WTC11 (cell line): ENCODE measurements at regions not wholly inside any gene's neighbourhood (a gene's known extent, or its start where the extent isn't known, plus 50 kb on each side); places are given as distances from the start of the nearest gene placed in this dataset.

ENCODE experiments used
- ATAC-seq: fragments of 200-7000 bp; cut with Tn5 transposase; 2 replicates; pipeline ENCODE4 v1.10.0; 2021; ENCODE audit warnings: mild to moderate bottlenecking, moderate library complexity
- CTCF ChIA-PET: fragments of 300-600 bp; sonication (Branson Sonifier 250); formaldehyde crosslinking; loops from one replicate; lab custom pipeline; 2021; ENCODE audit warnings: antibody characterized with exemption; lab: Charles Lee
- POLR2A ChIA-PET: fragments of 350-600 bp; sonication (Branson Sonifier 250); formaldehyde crosslinking; loops from one replicate; lab custom pipeline; 2021; ENCODE audit warnings: antibody characterized with exemption; lab: Charles Lee
- DNase-seq: peaks from one replicate; pipeline ENCODE4 v3.0.0; 2021; ENCODE audit warnings: low spot score
- H3K27ac Mint-ChIP-seq: 2 replicates; pipeline ENCODE4 v1.8.0; 2021; ENCODE audit warnings: mixed read lengths
- H3K27me3 Mint-ChIP-seq: 2 replicates; pipeline ENCODE4 v1.8.0; 2021; ENCODE audit warnings: low read depth, mild to moderate bottlenecking, moderate library complexity, mixed read lengths
- H3K36me3 Mint-ChIP-seq: 2 replicates; pipeline ENCODE4 v1.8.0; 2021; ENCODE audit warnings: mixed read lengths
- H3K4me1 Mint-ChIP-seq: 2 replicates; pipeline ENCODE4 v1.8.0; 2022; ENCODE audit warnings: mixed read lengths
- H3K4me3 Mint-ChIP-seq: 2 replicates; pipeline ENCODE4 v1.8.0; 2021; ENCODE audit warnings: mild to moderate bottlenecking, moderate library complexity, mixed read lengths
- H3K9me3 Mint-ChIP-seq: 2 replicates; pipeline ENCODE4 v1.8.0; 2021; ENCODE audit warnings: mixed read lengths
- AR ChIP-seq: fragments of 250-450 bp; sonication (Bioruptor Pico); IDR thresholded peaks from 2 replicates; pipeline ENCODE4 v1.9.0; 2021; ENCODE audit warnings: mild to moderate bottlenecking
- ATF1 ChIP-seq: sonication (generic); formaldehyde crosslinking; IDR thresholded peaks from 2 replicates; pipeline ENCODE4 v1.8.1; 2023; ENCODE audit warnings: mild to moderate bottlenecking, moderate library complexity, missing genetic modification reagents
- ATF3 ChIP-seq: sonication (generic); formaldehyde crosslinking; conservative IDR thresholded peaks from 2 replicates; pipeline ENCODE4 v1.8.1; 2022; ENCODE audit warnings: mild to moderate bottlenecking, missing genetic modification reagents
- CREB1 ChIP-seq: sonication (generic); formaldehyde crosslinking; IDR thresholded peaks from 2 replicates; pipeline ENCODE4 v1.8.0; 2023; ENCODE audit warnings: mild to moderate bottlenecking, missing genetic modification reagents
- ETV6 ChIP-seq: sonication (generic); formaldehyde crosslinking; IDR thresholded peaks from 2 replicates; pipeline ENCODE4 v1.8.1; 2022; ENCODE audit warnings: mild to moderate bottlenecking, missing genetic modification reagents
- FOXP1 ChIP-seq: sonication (generic); formaldehyde crosslinking; IDR thresholded peaks from 2 replicates; pipeline ENCODE4 v1.8.0; 2022; ENCODE audit warnings: missing genetic modification reagents, mild to moderate bottlenecking, moderate library complexity, borderline replicate concordance
- GABPB1 ChIP-seq: sonication (generic); formaldehyde crosslinking; IDR thresholded peaks from 2 replicates; pipeline ENCODE4 v1.8.1; 2023; ENCODE audit warnings: mild to moderate bottlenecking, missing genetic modification reagents
- HMGA2 ChIP-seq: fragments of 250-450 bp; sonication (Bioruptor Pico); IDR thresholded peaks from 2 replicates; pipeline ENCODE4 v1.4.0; 2021; ENCODE audit warnings: mild to moderate bottlenecking, moderate library complexity
- HMGXB4 ChIP-seq: sonication (generic); formaldehyde crosslinking; IDR thresholded peaks from 2 replicates; pipeline ENCODE4 v1.8.1; 2023; ENCODE audit warnings: mild to moderate bottlenecking, moderate library complexity, missing genetic modification reagents
- KAT7 ChIP-seq: sonication (generic); formaldehyde crosslinking; IDR thresholded peaks from 2 replicates; pipeline ENCODE4 v1.8.1; 2023; ENCODE audit warnings: missing genetic modification reagents, mild to moderate bottlenecking, borderline replicate concordance
- MAX ChIP-seq: sonication (generic); formaldehyde crosslinking; IDR thresholded peaks from 2 replicates; pipeline ENCODE4 v1.8.0; 2022; ENCODE audit warnings: mild to moderate bottlenecking, missing genetic modification reagents
- MLX ChIP-seq: sonication (generic); formaldehyde crosslinking; IDR thresholded peaks from 2 replicates; pipeline ENCODE4 v1.8.1; 2023; ENCODE audit warnings: mild to moderate bottlenecking, missing genetic modification reagents, moderate library complexity
- NFATC4 ChIP-seq: fragments of 250-450 bp; sonication (Bioruptor Pico); IDR thresholded peaks from 2 replicates; pipeline ENCODE4 v1.9.0; 2021; ENCODE audit warnings: mild to moderate bottlenecking
- NFYB ChIP-seq: sonication (generic); formaldehyde crosslinking; conservative IDR thresholded peaks from 2 replicates; pipeline ENCODE4 v1.8.0; 2022; ENCODE audit warnings: low read depth, missing genetic modification reagents
- NR2C2 ChIP-seq: sonication (generic); formaldehyde crosslinking; IDR thresholded peaks from 2 replicates; pipeline ENCODE4 v1.8.0; 2022; ENCODE audit warnings: mild to moderate bottlenecking, missing genetic modification reagents
- PRDM15 ChIP-seq: sonication (generic); formaldehyde crosslinking; IDR thresholded peaks from 2 replicates; pipeline ENCODE4 v1.8.0; 2022; ENCODE audit warnings: missing genetic modification reagents
- PRRX2 ChIP-seq: fragments of 250-450 bp; sonication (Bioruptor Pico); IDR thresholded peaks from 2 replicates; pipeline ENCODE4 v1.8.0; 2021; ENCODE audit warnings: mild to moderate bottlenecking
- RORB ChIP-seq: fragments of 250-450 bp; sonication (Bioruptor Pico); IDR thresholded peaks from 2 replicates; pipeline ENCODE4 v1.9.0; 2021; ENCODE audit warnings: mild to moderate bottlenecking
- TCF7 ChIP-seq: sonication (generic); formaldehyde crosslinking; IDR thresholded peaks from 2 replicates; pipeline ENCODE4 v1.8.0; 2022; ENCODE audit warnings: mild to moderate bottlenecking, low read depth, missing genetic modification reagents, moderate library complexity
- TP53 ChIP-seq: sonication (generic); formaldehyde crosslinking; IDR thresholded peaks from 2 replicates; pipeline ENCODE4 v1.8.1; 2023; ENCODE audit warnings: mild to moderate bottlenecking, missing genetic modification reagents
- ZBTB21 ChIP-seq: sonication (generic); formaldehyde crosslinking; IDR thresholded peaks from 2 replicates; pipeline ENCODE4 v1.8.1; 2023; ENCODE audit warnings: mild to moderate bottlenecking, missing genetic modification reagents, borderline replicate concordance
- ZNF121 ChIP-seq: sonication (generic); formaldehyde crosslinking; IDR thresholded peaks from 2 replicates; pipeline ENCODE4 v1.8.0; 2023; ENCODE audit warnings: missing genetic modification reagents
- ZNF263 ChIP-seq: sonication (generic); formaldehyde crosslinking; IDR thresholded peaks from 2 replicates; pipeline ENCODE4 v1.8.1; 2022; ENCODE audit warnings: low read depth, mild to moderate bottlenecking, moderate library complexity, missing genetic modification reagents

GRCh38 chr9:91085517-91086291, 276.0 kb downstream of the AUH start:
- no peak for DNase-seq
- no peak for TF ChIP-seq HMGA2
- no peak for TF ChIP-seq PRDM15 (CRISPR knock-in tag)
- TF ChIP-seq ATF3, result no peak
- TF ChIP-seq TP53 (CRISPR knock-in tag), result no peak
- no peak for TF ChIP-seq NFYB (CRISPR knock-in tag)
- no peak for TF ChIP-seq ZNF121 (CRISPR knock-in tag)
- TF ChIP-seq FOXP1, result no peak
- TF ChIP-seq ATF1 (CRISPR knock-in tag), result no peak
- TF ChIP-seq GABPB1 (CRISPR knock-in tag), result no peak
- TF ChIP-seq KAT7 (CRISPR knock-in tag), result no peak
- no peak for TF ChIP-seq MLX (CRISPR knock-in tag)
- TF ChIP-seq ZNF263 (CRISPR knock-in tag), result no peak
- no peak for TF ChIP-seq CREB1 (CRISPR knock-in tag)
- TF ChIP-seq NR2C2, result no peak
- no peak for TF ChIP-seq MAX (CRISPR knock-in tag)
- TF ChIP-seq RORB (CRISPR knock-in tag), result no peak
- Mint-ChIP-seq H3K27me3 (no peaks in the 10 kb centered on the region; the same call in 1 of the 2 replicates), H3K36me3 (no peaks in the 10 kb centered on the region), H3K4me3 (no peak overlapping the region), H3K27ac (no peak overlapping the region), H3K9me3 (no peaks in the 10 kb centered on the region), H3K4me1 (peaks cover 36% of the 10 kb centered on the region)
- POLR2A ChIA-PET, result no interaction called here
- CTCF ChIA-PET, result no interaction called here
- no peak for ATAC-seq

GRCh38 chr9:91086657-91087461, 274.9 kb downstream of the AUH start:
- no peak overlapping the region for H3K4me3 Mint-ChIP-seq
- peaks cover 30% of the 10 kb centered on the region for H3K4me1 Mint-ChIP-seq
- TF ChIP-seq ETV6, result no peak
- TF ChIP-seq NFYB (CRISPR knock-in tag), result no peak
- no peak for TF ChIP-seq ZBTB21 (CRISPR knock-in tag)
- TF ChIP-seq TCF7, result no peak
- TF ChIP-seq MLX (CRISPR knock-in tag), result no peak
- TF ChIP-seq AR (CRISPR knock-in tag), result no peak
- no peak for TF ChIP-seq PRRX2 (CRISPR knock-in tag)
- TF ChIP-seq HMGXB4 (CRISPR knock-in tag), result no peak
- no peak for TF ChIP-seq NFATC4 (CRISPR knock-in tag)
- ATAC-seq, result no peak
- ChIA-PET POLR2A (no interaction called here), CTCF (no interaction called here)
- no peak for DNase-seq
- H3K27ac Mint-ChIP-seq, result no peak overlapping the region
- no peaks in the 10 kb centered on the region for H3K9me3 Mint-ChIP-seq
- no peaks in the 10 kb centered on the region for H3K36me3 Mint-ChIP-seq
- no peaks in the 10 kb centered on the region; the same call in 1 of the 2 replicates for H3K27me3 Mint-ChIP-seq
